ENCODE measurements at regions not wholly inside any gene's neighbourhood (a gene's known extent, or its start where the extent isn't known, plus 50 kb on each side); places are given as distances from the start of the nearest gene placed in this dataset.

DNA sequence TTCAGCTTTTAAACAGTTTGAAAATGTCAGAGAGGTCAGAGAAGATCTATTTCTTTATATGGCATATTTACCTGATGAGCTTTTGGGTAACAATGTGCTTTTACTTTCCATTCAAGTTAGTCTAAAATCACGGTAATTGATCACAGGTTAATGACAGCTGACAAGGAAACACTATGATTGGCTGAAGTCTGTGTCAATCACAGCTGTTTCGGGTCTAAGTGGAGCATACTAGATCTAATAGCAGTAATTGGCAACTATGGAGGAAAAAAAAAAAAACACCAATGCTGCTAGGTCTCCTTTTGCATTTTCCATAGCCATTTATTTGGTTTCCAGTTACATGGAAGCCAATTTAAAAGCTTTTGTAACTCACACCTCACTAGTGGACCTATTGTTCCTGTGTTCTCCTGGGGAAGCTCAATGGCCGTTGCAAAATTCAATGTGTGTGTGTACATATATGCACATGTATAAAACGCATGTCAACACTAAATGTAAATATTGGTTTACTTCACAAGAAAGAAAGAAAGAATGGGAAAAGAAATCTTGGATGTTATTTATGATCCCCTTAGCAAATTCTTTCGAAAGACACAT is 568.3 kb upstream of the ZFHX3 start:
- H2BK15ac ChIP-seq (ENCODE audit: low read depth, low read length) = no peak overlapping the region
- no CpG with 5 or more reads among the region's 5 CpGs for WGBS, 2 experiments (ENCODE audit: extremely low coverage in 2 of 2, insufficient read length in 1 of 2)
- no peak overlapping the region for H3K27ac ChIP-seq (ENCODE audit: insufficient read depth, low read length)
- H2AFZ ChIP-seq (replicated peaks; ENCODE audit: low read length, poor library complexity) = no peak overlapping the region
- ATAC-seq (ENCODE audit: low read depth) (no peak), DNase-seq (no peak)
- H4K8ac ChIP-seq (ENCODE audit: low read depth in 2 of 2, low read length in 2 of 2) = no peak overlapping the region
- no peaks in the 10 kb centered on the region for H4K20me1 ChIP-seq (ENCODE audit: insufficient read depth, low read length)
- H4K91ac ChIP-seq (ENCODE audit: insufficient read depth, low read depth, low read length) = no peak overlapping the region
- no peaks in the 10 kb centered on the region for H3K79me1 ChIP-seq (ENCODE audit: low read depth in 1 of 2, low read length in 2 of 2)
- in situ Hi-C loops (cut with MboI; ENCODE audit: low sequenced_read_pairs) = no loop called here
- no peak overlapping the region for H3K18ac ChIP-seq (ENCODE audit: low read depth, low read length)
- no peak overlapping the region for H2BK120ac ChIP-seq (ENCODE audit: low read depth, low read length)
- H2AK9ac ChIP-seq (replicated peaks; ENCODE audit: low read depth, low read length, poor library complexity) = no peak overlapping the region
- TF ChIP-seq NFE2L2 (IDR thresholded peaks at IDR 0.05; ENCODE audit: low read depth, low read length) (no peak), USF2 (IDR thresholded peaks at IDR 0.05; ENCODE audit: low read depth, low read length) (no peak), SMC3 (IDR thresholded peaks at IDR 0.05; ENCODE audit: low read depth, low read length) (no peak), RFX5 (IDR thresholded peaks at IDR 0.05; ENCODE audit: low read depth, low read length) (no peak), MXI1 (IDR thresholded peaks at IDR 0.05; ENCODE audit: borderline replicate concordance, low read depth, low read length) (no peak), FOS (IDR thresholded peaks at IDR 0.05; ENCODE audit: low read depth, low read length) (no peak), CEBPB (IDR thresholded peaks at IDR 0.05; ENCODE audit: low read depth, low read length) (no peak), POLR2A (IDR thresholded peaks at IDR 0.05; ENCODE audit: low read depth, low read length) (no peak), RAD21 (IDR thresholded peaks at IDR 0.05; ENCODE audit: low read length) (no peak), MAZ (IDR thresholded peaks at IDR 0.05; ENCODE audit: borderline replicate concordance, low read depth, low read length) (no peak), MAFK (IDR thresholded peaks at IDR 0.05; ENCODE audit: low read depth, low read length) (no peak)
- H3K36me3 ChIP-seq (ENCODE audit: control insufficient read depth, insufficient read depth, low read length) = no peaks in the 10 kb centered on the region
- H3K14ac ChIP-seq (replicated peaks; ENCODE audit: low read depth, low read length) = no peak overlapping the region
- H3K4me1 ChIP-seq (ENCODE audit: control insufficient read depth, insufficient read depth, low read length) = no peaks in the 10 kb centered on the region
- H2AK5ac ChIP-seq (ENCODE audit: low read depth, low read length) = no peak overlapping the region
- no peak overlapping the region for H3K56ac ChIP-seq (ENCODE audit: extremely low read depth, insufficient read depth, low read length)
- no peak overlapping the region for H3K4me3 ChIP-seq (ENCODE audit: insufficient read depth, low read depth, low read length)
- H3K9ac ChIP-seq (ENCODE audit: low read depth, low read length) = no peak overlapping the region
- dilution Hi-C loops (cut with HindIII; ENCODE audit: low sequenced_read_pairs, unreplicated experiment) = no loop called here
- H3K9me3 ChIP-seq (ENCODE audit: control insufficient read depth, insufficient read depth, low read length) = peaks cover 3% of the 10 kb centered on the region; the same call in 1 of the 2 replicates
- intact Hi-C loops (cut with micrococcal nuclease) = no loop called here
- no peak overlapping the region for H3K4ac ChIP-seq (ENCODE audit: low read depth, low read length)
- no TSS peak for BruUV-seq (replicated peaks)
- H3K9me1 ChIP-seq (ENCODE audit: insufficient read depth, low read length) = no peaks in the 10 kb centered on the region
- ChIA-PET POLR2A (ENCODE audit: unreplicated experiment) (no interaction called here), CTCF (no interaction called here)
- H3K27me3 ChIP-seq (ENCODE audit: control insufficient read depth, insufficient read depth, low read length) = no peaks in the 10 kb centered on the region
- H2BK5ac ChIP-seq (ENCODE audit: low read depth, low read length, poor library complexity, severe bottlenecking) = no peak overlapping the region
- no peak overlapping the region for H4K5ac ChIP-seq (ENCODE audit: low read depth, low read length)
- H3K23ac ChIP-seq (ENCODE audit: low read depth, low read length) = no peak overlapping the region
- H2BK20ac ChIP-seq (ENCODE audit: low read depth, low read length) = no peak overlapping the region
- no peak overlapping the region for H3K4me2 ChIP-seq (ENCODE audit: low read depth, low read length)
